HepG2 (cell line): ENCODE measurements at regions not wholly inside any gene's neighbourhood (a gene's known extent, or its start where the extent isn't known, plus 50 kb on each side); places are given as distances from the start of the nearest gene placed in this dataset.

Experiments
- ATAC-seq: fragments of 200-7000 bp; cut with Tn5 transposase; 3 replicates; pipeline ENCODE4 v1.9.1; 2020; ENCODE audit warnings: mild to moderate bottlenecking, moderate library complexity
- BruUV-seq: library from RNA; stranded (reverse); fragments of 400-500 nt; replicated peaks from 2 replicates; lab custom pipeline; 2021; lab: Mats Ljungman, UMichigan
- CTCF ChIA-PET: fragments of 300-600 bp; formaldehyde crosslinking; extraction: SDS; loops from one replicate; lab custom pipeline; 2021; ENCODE audit warnings: low total read pairs, inconsistent platforms, low intra/inter-chr PET ratio; lab: Yijun Ruan, JAX
- POLR2A ChIA-PET: fragments of 350-600 bp; sonication (Branson Sonifier 250); formaldehyde crosslinking; loops from one replicate; lab custom pipeline; 2020; ENCODE audit warnings: antibody characterized with exemption, inconsistent platforms; lab: Yijun Ruan, JAX
- DNase-seq: peaks from one replicate; pipeline ENCODE4 v3.0.0-alpha.2; 2015; ENCODE audit warnings: low spot score
- FAIRE-seq: peaks from 3 replicates; lab custom pipeline; 2011; peaks lifted over from hg19 to GRCh38; lab: Jason Lieb, UNC
- H2AFZ ChIP-seq: one replicate; pipeline ENCODE4 v1.6.1; 2011; ENCODE audit warnings: low read length, inconsistent platforms
- H3K27ac ChIP-seq: fragments of 300-600 bp; 3 replicates; pipeline ENCODE4 v1.8.0; 2011; ENCODE audit warnings: mixed run types, mild to moderate bottlenecking, mixed read lengths, low read length, inconsistent platforms; ENCODE audit not compliant: insufficient read depth; ENCODE audit errors: extremely low read length
- H3K27me3 ChIP-seq, 2 experiments: fragments of 200-600 bp in 1 of 2; 2 replicates in 1 of 2; 3 replicates in 1 of 2; pipeline versions ENCODE4 v1.6.0 to v1.8.0; 2011; ENCODE audit warnings: low read length in 2 of 2, mild to moderate bottlenecking in 2 of 2, moderate library complexity in 2 of 2, inconsistent platforms in 1 of 2; ENCODE audit not compliant: insufficient read depth in 2 of 2, control insufficient read depth in 1 of 2
- H3K36me3 ChIP-seq, 2 experiments: fragments of 200-600 bp in 1 of 2; replicated peaks in 1 of 2; 2 replicates in 1 of 2; 3 replicates in 1 of 2; pipeline versions ENCODE4 v1.5.1 to v1.8.0; 2011; ENCODE audit warnings: low read length in 2 of 2, inconsistent platforms in 1 of 2; ENCODE audit not compliant: insufficient read depth in 2 of 2, control insufficient read depth in 1 of 2
- H3K4me1 ChIP-seq: 2 replicates; pipeline ENCODE4 v1.5.1; 2012; ENCODE audit warnings: low read length, inconsistent platforms; ENCODE audit not compliant: insufficient read depth
- H3K4me2 ChIP-seq: 2 replicates; pipeline ENCODE4 v1.6.0; 2011; ENCODE audit warnings: low read depth, low read length, inconsistent platforms
- H3K4me3 ChIP-seq, 3 experiments: fragments of 200-600 bp in 1 of 3; sonication (generic), shearing (Covaris generic) in 1 of 3; replicated peaks in 1 of 3; 2 replicates each; pipeline ENCODE4 v1.5.1; 2011 to 2016; ENCODE audit warnings: low read length in 3 of 3, inconsistent platforms in 2 of 3, low read depth in 2 of 3, mild to moderate bottlenecking in 2 of 3, control low read depth in 1 of 3, mixed read lengths in 1 of 3; ENCODE audit not compliant: insufficient read depth in 1 of 3
- H3K79me2 ChIP-seq: one replicate; pipeline ENCODE4 v1.6.1; 2011; ENCODE audit warnings: low read length, inconsistent platforms; ENCODE audit not compliant: insufficient read depth
- H3K9ac ChIP-seq: 2 replicates; pipeline ENCODE4 v1.6.0; 2011; ENCODE audit warnings: mild to moderate bottlenecking, low read depth, low read length, inconsistent platforms; ENCODE audit not compliant: insufficient read depth
- H3K9me3 ChIP-seq: 2 replicates; pipeline ENCODE4 v1.5.1; 2012; ENCODE audit warnings: mild to moderate bottlenecking, low read length
- H4K20me1 ChIP-seq: 2 replicates; pipeline ENCODE4 v1.6.0; 2011; ENCODE audit warnings: inconsistent platforms, mild to moderate bottlenecking, low read length, moderate library complexity; ENCODE audit not compliant: insufficient read depth
- ATF4 ChIP-seq, 2 experiments: fragments of 450-650 bp in 1 of 2; sonication (generic) in 1 of 2; formaldehyde crosslinking; IDR thresholded peaks; 2 replicates each; pipeline versions ENCODE4 v1.5.0 to v1.8.0; 2020 to 2022; ENCODE audit warnings: mild to moderate bottlenecking in 1 of 2, missing genetic modification reagents in 1 of 2
- CHD2 ChIP-seq: IDR thresholded peaks from 2 replicates; pipeline ENCODE4 v1.6.1; 2011; ENCODE audit warnings: low read depth, low read length, improper control_type of control experiment
- E2F1 ChIP-seq: sonication (generic); formaldehyde crosslinking; IDR thresholded peaks from 2 replicates; pipeline ENCODE4 v1.5.0; 2020; ENCODE audit warnings: missing genetic modification reagents
- FOSL2 ChIP-seq: sonication (generic); formaldehyde crosslinking; IDR thresholded peaks from 2 replicates; pipeline ENCODE4 v1.4.0; 2020; ENCODE audit warnings: missing genetic modification reagents
- MED8 ChIP-seq: sonication (generic); formaldehyde crosslinking; IDR thresholded peaks from 2 replicates; pipeline ENCODE4 v1.8.1; 2023; ENCODE audit warnings: mild to moderate bottlenecking, missing genetic modification reagents; ENCODE audit not compliant: insufficient replicate concordance
- PHF5A ChIP-seq: IDR thresholded peaks from one replicate; pipeline ENCODE4 v1.6.1; 2018; ENCODE audit warnings: low read depth, missing genetic modification reagents; ENCODE audit not compliant: unreplicated experiment
- SMARCC2 ChIP-seq: fragments of 450-650 bp; IDR thresholded peaks from 2 replicates; pipeline ENCODE4 v1.6.1; 2017; ENCODE audit warnings: antibody characterized with exemption, mild to moderate bottlenecking
- WIZ ChIP-seq: sonication (generic); formaldehyde crosslinking; IDR thresholded peaks from 2 replicates; pipeline ENCODE4 v1.5.1; 2020; ENCODE audit warnings: mild to moderate bottlenecking, missing genetic modification reagents
- ZBTB10 ChIP-seq: sonication (generic); formaldehyde crosslinking; IDR thresholded peaks from 2 replicates; pipeline ENCODE4 v1.4.0; 2020; ENCODE audit warnings: missing genetic modification reagents, borderline replicate concordance
- ZNF331 ChIP-seq: sonication (generic); formaldehyde crosslinking; IDR thresholded peaks from 2 replicates; pipeline ENCODE4 v1.4.0; 2020; ENCODE audit warnings: missing genetic modification reagents
- ZNF800 ChIP-seq: sonication (generic); formaldehyde crosslinking; IDR thresholded peaks from 2 replicates; pipeline ENCODE4 v1.4.0; 2020; ENCODE audit warnings: missing genetic modification reagents
- ZZZ3 ChIP-seq: sonication (generic); formaldehyde crosslinking; IDR thresholded peaks from 2 replicates; pipeline ENCODE4 v1.4.0; 2020; ENCODE audit warnings: missing genetic modification reagents, mild to moderate bottlenecking, borderline replicate concordance
- WGBS: methylation state at CpG from one replicate; pipeline ENCODE4 v1.1.6; 2017; ENCODE audit warnings: low lambda C conversion rate; 5-methylcytosine and 5-hydroxymethylcytosine counted together
- in situ Hi-C: cut with HindIII; loops from 2 replicates; pipeline ENCODE4 v1.10.0; 2017; ENCODE audit warnings: low pct_unique_long_range_greater_than_20kb; ENCODE audit not compliant: extremely low pct_ligation_motif_present
- intact Hi-C: fragments of 100-400 bp; cut with micrococcal nuclease; formaldehyde crosslinking; loops from one replicate; pipeline ENCODE4 v1.10.0; 2022; ENCODE audit not compliant: unreplicated experiment
- TF ChIP-seq, protein P1 (sequence below): sonication (generic); formaldehyde crosslinking; IDR thresholded peaks from 2 replicates; pipeline ENCODE4 v1.5.0; 2020; ENCODE audit warnings: missing genetic modification reagents, mild to moderate bottlenecking, borderline replicate concordance

DNA sequence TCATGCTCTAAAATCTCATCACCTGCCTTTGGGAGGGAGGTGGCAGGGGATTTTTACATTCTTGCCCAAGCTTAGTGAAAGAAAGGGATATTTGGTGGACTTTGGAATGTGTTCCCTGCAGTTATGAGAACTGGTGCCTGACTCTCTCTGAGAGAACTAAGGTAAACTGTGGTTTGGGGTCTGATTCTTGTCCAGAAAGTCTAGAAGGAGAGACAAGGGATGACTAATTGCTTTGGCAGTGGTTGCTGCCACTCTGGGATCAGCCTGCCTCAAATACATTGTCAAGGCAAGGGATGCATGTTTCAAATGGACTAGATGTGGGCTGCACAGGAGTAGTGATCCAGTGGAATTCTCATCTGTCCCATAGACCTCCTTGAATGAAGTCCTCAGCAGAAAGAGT is 115.2 kb downstream of the DDIT4L start (continued):
- no peak for TF ChIP-seq WIZ (CRISPR knock-in tag)
- TF ChIP-seq CHD2 = no peak

- Histone ChIP-seq H3K27me3 (no peaks in the 10 kb centered on the region; a peak in 1 of 5 replicates), H3K9me3 (no peaks in the 10 kb centered on the region), H3K9ac (no peak overlapping the region), H3K4me2 (no peak overlapping the region), H3K79me2 (no peaks in the 10 kb centered on the region), H2AFZ (no peak overlapping the region), H3K4me3 (no peak overlapping the region), H4K20me1 (no peaks in the 10 kb centered on the region), H3K4me1 (no peaks in the 10 kb centered on the region), H3K27ac (no peak overlapping the region), H3K36me3 (no peaks in the 10 kb centered on the region)
- BruUV-seq = no TSS peak
- 19% methylated on average over 3 of the region's 3 CpGs for WGBS
- no peak for FAIRE-seq
- DNase-seq = no peak
- in situ Hi-C loops (no loop called here), intact Hi-C loops (no loop called here)
- ATAC-seq = no peak
- ChIA-PET POLR2A (no interaction called here), CTCF (no interaction called here)
- TF ChIP-seq E2F1 (CRISPR knock-in tag) = no peak
- no peak for TF ChIP-seq SMARCC2
- TF ChIP-seq ZBTB10 = no peak
- TF ChIP-seq, protein P1, sequence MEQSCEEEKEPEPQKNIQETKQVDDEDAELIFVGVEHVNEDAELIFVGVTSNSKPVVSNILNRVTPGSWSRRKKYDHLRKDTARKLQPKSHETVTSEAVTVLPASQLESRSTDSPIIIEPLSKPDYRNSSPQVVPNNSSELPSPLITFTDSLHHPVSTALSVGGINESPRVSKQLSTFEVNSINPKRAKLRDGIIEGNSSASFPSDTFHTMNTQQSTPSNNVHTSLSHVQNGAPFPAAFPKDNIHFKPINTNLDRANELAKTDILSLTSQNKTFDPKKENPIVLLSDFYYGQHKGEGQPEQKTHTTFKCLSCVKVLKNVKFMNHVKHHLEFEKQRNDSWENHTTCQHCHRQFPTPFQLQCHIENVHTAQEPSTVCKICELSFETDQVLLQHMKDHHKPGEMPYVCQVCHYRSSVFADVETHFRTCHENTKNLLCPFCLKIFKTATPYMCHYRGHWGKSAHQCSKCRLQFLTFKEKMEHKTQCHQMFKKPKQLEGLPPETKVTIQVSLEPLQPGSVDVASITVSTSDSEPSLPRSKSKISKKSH = no peak
- no peak for TF ChIP-seq ATF4 (CRISPR knock-in tag; IDR thresholded peaks at IDR 0.05)
- no peak for TF ChIP-seq ZNF331 (CRISPR knock-in tag)
- TF ChIP-seq MED8 = no peak
- no peak for TF ChIP-seq PHF5A (CRISPR knock-in tag)
- TF ChIP-seq FOSL2 (CRISPR knock-in tag) = no peak
- no peak for TF ChIP-seq ZZZ3 (CRISPR knock-in tag)
- no peak for TF ChIP-seq ZNF800 (CRISPR knock-in tag)
Measured at GRCh38 chr4:100071506-100071905, 118.8 kb downstream of the DDIT4L start.
